ENCODE measurements at regions not wholly inside any gene's neighbourhood (a gene's known extent, or its start where the extent isn't known, plus 50 kb on each side); places are given as distances from the start of the nearest gene placed in this dataset.

DNA sequence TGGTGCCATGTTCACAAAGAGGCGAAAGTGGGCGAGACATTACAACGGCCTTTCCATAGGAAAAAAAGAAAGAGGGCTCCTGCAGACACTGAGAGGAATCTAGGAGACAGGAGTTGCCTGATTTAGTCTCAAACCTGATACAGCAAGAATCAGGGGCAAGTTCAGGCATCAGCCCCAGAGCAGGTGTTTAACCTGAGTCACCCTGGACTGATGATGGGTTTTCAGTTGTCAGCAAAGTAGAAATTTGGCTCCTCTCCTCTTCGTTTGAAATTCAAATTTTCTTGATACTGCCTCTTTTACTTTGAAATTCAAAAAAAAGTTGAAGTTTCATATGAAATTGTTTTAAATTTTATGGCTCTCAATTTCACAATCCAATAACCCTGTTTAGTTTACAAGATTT is 189.5 kb downstream of the ABCC12 start:
- no peak for TF ChIP-seq CTCF (conservative IDR thresholded peaks at IDR 0.05 in 1 of 2, IDR thresholded peaks at IDR 0.05 in 1 of 2; ENCODE audit: low read depth in 1 of 2, low read length in 2 of 2)
- no peak for TF ChIP-seq EZH2 (IDR thresholded peaks at IDR 0.05; ENCODE audit: low read length, missing control alignments)

Measured in fibroblast of lung (primary cell).